Stimulated activated naive CD8-positive, alpha-beta T cell treated with anti-CD3 and anti-CD28 coated beads, Interleukin-15, amount 100 ng/mL, for 72 hours (primary cell): ENCODE measurements at regions not wholly inside any gene's neighbourhood (a gene's known extent, or its start where the extent isn't known, plus 50 kb on each side); places are given as distances from the start of the nearest gene placed in this dataset.

ENCODE experiments used
- ATAC-seq: fragments of 150-1000 bp; cut with Tn5 transposase; 2 replicates; pipeline ENCODE4 v1.10.0; 2021; ENCODE audit warnings: mild to moderate bottlenecking, moderate library complexity
- DNase-seq, 2 donors: peaks; one replicate each; pipeline ENCODE4 v3.0.0; 2021 to 2022
- H3K27ac Mint-ChIP-seq, 2 donors: one replicate each; pipeline ENCODE4 v1.8.0; 2022; ENCODE audit warnings: mild to moderate bottlenecking in 2 of 2, mixed read lengths in 2 of 2, moderate library complexity in 2 of 2
- H3K27me3 Mint-ChIP-seq: one replicate; pipeline ENCODE4 v1.8.0; 2022; ENCODE audit warnings: mixed read lengths
- H3K4me1 Mint-ChIP-seq: one replicate; pipeline ENCODE4 v1.8.0; 2022; ENCODE audit warnings: mild to moderate bottlenecking, mixed read lengths
- H3K4me3 Mint-ChIP-seq, 2 donors: one replicate each; pipeline ENCODE4 v1.8.0; 2022; ENCODE audit warnings: mild to moderate bottlenecking in 2 of 2, mixed read lengths in 2 of 2, moderate library complexity in 1 of 2
- H3K9me3 Mint-ChIP-seq, 2 donors: one replicate each; pipeline ENCODE4 v1.8.0; 2022; ENCODE audit warnings: mixed read lengths in 2 of 2

- DNase-seq (no peak), ATAC-seq (no peak)
- Mint-ChIP-seq H3K4me3 (peak overlapping the region in 1 of 2 donors; percentile 10), H3K27me3 (peaks cover 49% of the 10 kb centered on the region), H3K4me1 (peaks cover 7% of the 10 kb centered on the region), H3K27ac (no peak overlapping the region), H3K9me3 (peaks cover 0 to 25% of the 10 kb centered on the region in 2 donors)
Observed at GRCh38 chr7:35454575-35455385, 200.9 kb upstream of the TBX20 start.

- DNase-seq: no peak
- no peak for ATAC-seq
- no peak overlapping the region for H3K4me3 Mint-ChIP-seq
- H3K9me3 Mint-ChIP-seq: no peaks in the 10 kb centered on the region
- peaks cover 38% of the 10 kb centered on the region for H3K27me3 Mint-ChIP-seq
- H3K27ac Mint-ChIP-seq: no peak overlapping the region
- peaks cover 7% of the 10 kb centered on the region for H3K4me1 Mint-ChIP-seq
Observed at GRCh38 chr7:35450456-35451214, 196.7 kb upstream of the TBX20 start.

GRCh38 chr7:35448486-35448885 is 194.6 kb upstream of the TBX20 start:
- H3K4me1 Mint-ChIP-seq: no peaks in the 10 kb centered on the region
- H3K27ac Mint-ChIP-seq: no peak overlapping the region

GRCh38 chr7:35446091-35446490 is 192.2 kb upstream of the TBX20 start:
- Mint-ChIP-seq H3K9me3 (no peaks in the 10 kb centered on the region), H3K27me3 (peaks cover 41% of the 10 kb centered on the region), H3K4me3 (no peak overlapping the region), H3K4me1 (no peaks in the 10 kb centered on the region), H3K27ac (no peak overlapping the region)
- ATAC-seq (no peak), DNase-seq (no peak)

More at GRCh38 chr7:35448486-35448885, 194.6 kb upstream of the TBX20 start:
- Mint-ChIP-seq H3K4me3 (no peak overlapping the region), H3K27me3 (peaks cover 33% of the 10 kb centered on the region), H3K9me3 (no peaks in the 10 kb centered on the region)
- DNase-seq (no peak), ATAC-seq (no peak)

- Mint-ChIP-seq H3K9me3 (no peaks in the 10 kb centered on the region), H3K27me3 (peaks cover 12% of the 10 kb centered on the region), H3K4me1 (no peaks in the 10 kb centered on the region), H3K4me3 (no peak overlapping the region), H3K27ac (no peak overlapping the region)
- DNase-seq (no peak), ATAC-seq (no peak)
Observed at GRCh38 chr7:35437619-35438275, 183.8 kb upstream of the TBX20 start.

GRCh38 chr7:35436452-35436851 is 182.6 kb upstream of the TBX20 start:
- DNase-seq (no peak), ATAC-seq (no peak)
- H3K27ac Mint-ChIP-seq: no peak overlapping the region
- peaks cover 11% of the 10 kb centered on the region for H3K27me3 Mint-ChIP-seq
- H3K4me3 Mint-ChIP-seq: no peak overlapping the region
- peaks cover 0 to under 1% of the 10 kb centered on the region in 2 donors for H3K9me3 Mint-ChIP-seq
- H3K4me1 Mint-ChIP-seq: no peaks in the 10 kb centered on the region

GRCh38 chr7:35430547-35431153 is 176.8 kb upstream of the TBX20 start:
- Mint-ChIP-seq H3K4me3 (no peak overlapping the region), H3K27ac (no peak overlapping the region), H3K4me1 (no peaks in the 10 kb centered on the region), H3K9me3 (peaks cover 0 to 11% of the 10 kb centered on the region in 2 donors), H3K27me3 (peaks cover 30% of the 10 kb centered on the region)
- DNase-seq: no peak
- ATAC-seq: no peak

- peak; percentile 46 to 50 for DNase-seq
- Mint-ChIP-seq H3K4me1 (no peaks in the 10 kb centered on the region), H3K4me3 (no peak overlapping the region), H3K27me3 (peaks cover 47% of the 10 kb centered on the region), H3K27ac (no peak overlapping the region), H3K9me3 (no peaks in the 10 kb centered on the region)
- peak; percentile 80 for ATAC-seq
Observed at GRCh38 chr7:35424869-35425495, 171.1 kb upstream of the TBX20 start.

GRCh38 chr7:35424440-35424839 is 170.5 kb upstream of the TBX20 start:
- Mint-ChIP-seq H3K9me3 (no peaks in the 10 kb centered on the region), H3K27me3 (peaks cover 47% of the 10 kb centered on the region), H3K4me1 (no peaks in the 10 kb centered on the region), H3K27ac (no peak overlapping the region), H3K4me3 (no peak overlapping the region)
- ATAC-seq (no peak), DNase-seq (no peak)

- Mint-ChIP-seq H3K4me3 (no peak overlapping the region), H3K27me3 (peaks cover 47% of the 10 kb centered on the region), H3K9me3 (no peaks in the 10 kb centered on the region), H3K4me1 (no peaks in the 10 kb centered on the region), H3K27ac (no peak overlapping the region)
- ATAC-seq: no peak
- no peak for DNase-seq
Observed at GRCh38 chr7:35422715-35423114, 168.8 kb upstream of the TBX20 start.

GRCh38 chr7:35420656-35421055 is 166.8 kb upstream of the TBX20 start:
- no peak overlapping the region for H3K4me3 Mint-ChIP-seq
- H3K27me3 Mint-ChIP-seq: peaks cover 28% of the 10 kb centered on the region
- no peak overlapping the region for H3K27ac Mint-ChIP-seq
- DNase-seq: no peak
- no peak for ATAC-seq
- no peaks in the 10 kb centered on the region for H3K9me3 Mint-ChIP-seq
- H3K4me1 Mint-ChIP-seq: no peaks in the 10 kb centered on the region

- Mint-ChIP-seq H3K4me3 (no peak overlapping the region), H3K4me1 (no peaks in the 10 kb centered on the region), H3K27ac (no peak overlapping the region), H3K27me3 (peaks cover 27% of the 10 kb centered on the region), H3K9me3 (no peaks in the 10 kb centered on the region)
- no peak for ATAC-seq
- DNase-seq: no peak
Observed at GRCh38 chr7:35419391-35419755, 165.5 kb upstream of the TBX20 start.

GRCh38 chr7:35418716-35419390 is 165.0 kb upstream of the TBX20 start:
- H3K9me3 Mint-ChIP-seq: no peaks in the 10 kb centered on the region
- H3K4me3 Mint-ChIP-seq: no peak overlapping the region
- H3K27me3 Mint-ChIP-seq: peaks cover 22% of the 10 kb centered on the region

GRCh38 chr7:35416568-35416967 is 162.7 kb upstream of the TBX20 start:
- H3K27ac Mint-ChIP-seq: no peak overlapping the region

More at GRCh38 chr7:35418716-35419390, 165.0 kb upstream of the TBX20 start:
- ATAC-seq (no peak), DNase-seq (no peak)
- H3K4me1 Mint-ChIP-seq: no peaks in the 10 kb centered on the region
- no peak overlapping the region for H3K27ac Mint-ChIP-seq

GRCh38 chr7:35415411-35415822 is 161.5 kb upstream of the TBX20 start:
- Mint-ChIP-seq H3K9me3 (no peaks in the 10 kb centered on the region), H3K27ac (no peak overlapping the region), H3K4me1 (no peaks in the 10 kb centered on the region), H3K4me3 (no peak overlapping the region), H3K27me3 (peaks cover 19% of the 10 kb centered on the region)
- no peak for ATAC-seq
- DNase-seq: no peak

More at GRCh38 chr7:35416568-35416967, 162.7 kb upstream of the TBX20 start:
- DNase-seq: no peak
- H3K4me1 Mint-ChIP-seq: no peaks in the 10 kb centered on the region
- H3K27me3 Mint-ChIP-seq: peaks cover 10% of the 10 kb centered on the region
- no peak overlapping the region for H3K4me3 Mint-ChIP-seq
- no peak for ATAC-seq
- H3K9me3 Mint-ChIP-seq: no peaks in the 10 kb centered on the region
